GM12878 (cell line): ENCODE measurements at regions not wholly inside any gene's neighbourhood (a gene's known extent, or its start where the extent isn't known, plus 50 kb on each side); places are given as distances from the start of the nearest gene placed in this dataset.
A peak's percentile ranks its signal among the peaks of the same experiment; 100 is the strongest.

Source experiments
- ATAC-seq: fragments of 200-7000 bp; cut with Tn5 transposase; 3 replicates; pipeline ENCODE4 v1.9.1; 2020; ENCODE audit warnings: mild to moderate bottlenecking, moderate library complexity
- BruUV-seq: library from RNA; stranded (reverse); fragments of 400-500 nt; replicated peaks from 2 replicates; lab custom pipeline; 2021; lab: Mats Ljungman, UMichigan
- CTCF ChIA-PET: fragments of 300-600 bp; sonication (Branson Sonifier 250); formaldehyde crosslinking; extraction: SDS; loops from one replicate; lab custom pipeline; 2021; ENCODE audit warnings: inconsistent platforms; lab: Yijun Ruan, JAX
- POLR2A ChIA-PET: fragments of 350-600 bp; formaldehyde crosslinking; extraction: SDS; loops from one replicate; lab custom pipeline; 2021; ENCODE audit warnings: inconsistent platforms; lab: Charles Lee
- RAD21 ChIA-PET: fragments of 300-600 bp; sonication (Branson Sonifier 250); formaldehyde crosslinking; loops from one replicate; lab custom pipeline; 2023; ENCODE audit warnings: antibody characterized with exemption; ENCODE audit not compliant: unreplicated experiment; lab: Charles Lee
- SMC1A ChIA-PET: fragments of 300-600 bp; sonication (Branson Sonifier 250); formaldehyde crosslinking; loops from one replicate; lab custom pipeline; 2023; ENCODE audit not compliant: unreplicated experiment, uncharacterized antibody; lab: Charles Lee
- DNase-seq: peaks from one replicate; pipeline ENCODE4 v3.0.0-alpha.2; 2011; ENCODE audit warnings: low read depth, low spot score
- FAIRE-seq: peaks from 3 replicates; lab custom pipeline; 2011; peaks lifted over from hg19 to GRCh38; lab: Jason Lieb, UNC
- H2AFZ ChIP-seq: 2 replicates; pipeline ENCODE4 v1.6.0; 2011; ENCODE audit warnings: low read depth, low read length, control low read depth; ENCODE audit not compliant: control insufficient read depth
- H3K27ac ChIP-seq: 2 replicates; pipeline ENCODE4 v1.5.1; 2011; ENCODE audit warnings: control low read depth; ENCODE audit not compliant: control insufficient read depth, insufficient read depth
- H3K27me3 ChIP-seq, 2 experiments: replicated peaks in 1 of 2; 2 replicates each; pipeline versions ENCODE4 v1.6.0 to v1.6.1; 2011; ENCODE audit warnings: low read length in 1 of 2; ENCODE audit not compliant: control insufficient read depth in 2 of 2, insufficient read depth in 2 of 2
- H3K36me3 ChIP-seq, 2 experiments: 2 replicates each; pipeline ENCODE4 v1.5.1; 2011; ENCODE audit warnings: low read length in 1 of 2; ENCODE audit not compliant: control insufficient read depth in 2 of 2, insufficient read depth in 2 of 2
- H3K4me1 ChIP-seq: 2 replicates; pipeline ENCODE4 v1.6.1; 2011; ENCODE audit warnings: mild to moderate bottlenecking, low read length, moderate library complexity, mixed read lengths; ENCODE audit not compliant: control insufficient read depth, insufficient read depth
- H3K4me2 ChIP-seq: 2 replicates; pipeline ENCODE4 v1.6.0; 2011; ENCODE audit warnings: control low read depth; ENCODE audit not compliant: control insufficient read depth, insufficient read depth
- H3K4me3 ChIP-seq: fragments of 200-600 bp; sonication (generic); 2 replicates; pipeline ENCODE4 v1.5.1; 2016
- H3K79me2 ChIP-seq: 2 replicates; pipeline ENCODE4 v1.6.0; 2011; ENCODE audit warnings: low read length; ENCODE audit not compliant: control insufficient read depth, insufficient read depth
- H3K9ac ChIP-seq: 2 replicates; pipeline ENCODE4 v1.8.0; 2011; ENCODE audit warnings: low read length, control low read depth, mixed read lengths; ENCODE audit not compliant: control insufficient read depth, insufficient read depth
- H3K9me3 ChIP-seq: replicated peaks from 3 replicates; pipeline ENCODE4 v1.5.1; 2011; ENCODE audit warnings: mild to moderate bottlenecking, low read length; ENCODE audit not compliant: control insufficient read depth, insufficient read depth
- H4K20me1 ChIP-seq: 2 replicates; pipeline ENCODE4 v1.6.0; 2011; ENCODE audit not compliant: control insufficient read depth, insufficient read depth
- ATF2 ChIP-seq: IDR thresholded peaks from 2 replicates; pipeline ENCODE4 v1.6.1; 2012; ENCODE audit warnings: low read length, inconsistent platforms
- CREM ChIP-seq: IDR thresholded peaks from 2 replicates; pipeline ENCODE4 v1.6.1; 2014; ENCODE audit warnings: antibody characterized with exemption, low read depth
- E2F4 ChIP-seq: IDR thresholded peaks from 2 replicates; pipeline ENCODE4 v1.6.1; 2012; ENCODE audit warnings: low read depth, low read length, improper control_type of control experiment
- IKZF1 ChIP-seq: fragments of 450-650 bp; conservative IDR thresholded peaks from 2 replicates; pipeline ENCODE4 v1.6.1; 2017; ENCODE audit warnings: antibody characterized with exemption, mild to moderate bottlenecking
- MTA2 ChIP-seq: fragments of 450-650 bp; IDR thresholded peaks from 2 replicates; pipeline ENCODE4 v1.6.1; 2016; ENCODE audit warnings: low read depth, mild to moderate bottlenecking, moderate library complexity
- TAF1 ChIP-seq: IDR thresholded peaks from 2 replicates; pipeline ENCODE4 v1.6.1; 2011; ENCODE audit warnings: mild to moderate bottlenecking, low read depth, low read length, borderline replicate concordance
- WGBS: methylation state at CpG from one replicate; pipeline ENCODE4 v1.1.6; 2016; ENCODE audit warnings: low lambda C conversion rate; ENCODE audit not compliant: insufficient replicate concordance, insufficient coverage; ENCODE audit errors: missing lambda C conversion rate; 5-methylcytosine and 5-hydroxymethylcytosine counted together
- in situ Hi-C: fragments of 300-500 bp; cut with MboI; formaldehyde crosslinking; loops from 9 replicates; pipeline ENCODE4 v1.14.3; 2018; ENCODE audit warnings: mixed read lengths
- intact Hi-C: fragments of 100-400 bp; cut with micrococcal nuclease; formaldehyde crosslinking; loops from one replicate; pipeline ENCODE4 v1.14.2; 2022; ENCODE audit not compliant: unreplicated experiment

GRCh38 chr9:22954964-22955363 lies 508.3 kb downstream of the DMRTA1 start:
- intact Hi-C loops: no loop called here
- H2AFZ ChIP-seq: no peak overlapping the region
- no peak overlapping the region for H3K9ac ChIP-seq
- no peaks in the 10 kb centered on the region for H3K9me3 ChIP-seq
- no peak for ATAC-seq
- no peaks in the 10 kb centered on the region for H3K79me2 ChIP-seq
- DNase-seq: no peak
- no TSS peak for BruUV-seq
- POLR2A ChIA-PET: no interaction called here
- TF ChIP-seq IKZF1: no peak
- TF ChIP-seq E2F4: no peak
- TF ChIP-seq MTA2: peak; percentile 33; the same call in 1 of the 2 replicates
- TF ChIP-seq CREM: no peak
- TF ChIP-seq TAF1: no peak
- no peak for TF ChIP-seq ATF2
- TF ChIP-seq, all 136 proteins: peak for 1
- SMC1A ChIA-PET: interaction anchor here (0.8 to 1.6 kb wide), 3 partner anchors 10 to 42 kb away, joined by 3 read pairs; no protein-coding TSS in a partner anchor
- H3K36me3 ChIP-seq: no peaks in the 10 kb centered on the region
- in situ Hi-C loops: no loop called here
- no peak overlapping the region for H3K4me3 ChIP-seq
- no peak overlapping the region for H3K27ac ChIP-seq
- H3K4me1 ChIP-seq: no peaks in the 10 kb centered on the region
- no peaks in the 10 kb centered on the region for H4K20me1 ChIP-seq
- WGBS: 14% methylated on average over 5 of the region's 5 CpGs
- RAD21 ChIA-PET: interaction anchor here (0.8 kb wide), 1 partner anchor 32 kb away, joined by 3 read pairs; no protein-coding TSS in a partner anchor
- H3K27me3 ChIP-seq: no peaks in the 10 kb centered on the region
- FAIRE-seq: no peak
- no peak overlapping the region for H3K4me2 ChIP-seq
- CTCF ChIA-PET: interaction anchor here (2.2 kb wide), 1 partner anchor 19 kb away, joined by 6 read pairs; no protein-coding TSS in a partner anchor
